SHP77 treated with DMSO at 0.1 percent for 48 hours (cell line): ENCODE measurements at regions not wholly inside any gene's neighbourhood (a gene's known extent, or its start where the extent isn't known, plus 50 kb on each side); places are given as distances from the start of the nearest gene placed in this dataset.

Source experiments
- DNase-seq: peaks from one replicate; lab custom pipeline; 2025; lab: John Stamatoyannopoulos, UW

- DNase-seq, result no peak
Measured at GRCh38 chr18:8458546-8459215, 150.6 kb upstream of the RAB12 start.

GRCh38 chr18:8460748-8461147 is 148.5 kb upstream of the RAB12 start:
- DNase-seq, result no peak

- DNase-seq, result no peak
Measured at GRCh38 chr18:8461544-8461943, 147.7 kb upstream of the RAB12 start.

- no peak for DNase-seq
Measured at GRCh38 chr18:8462651-8463185, 146.5 kb upstream of the RAB12 start.

- DNase-seq, result no peak
Measured at GRCh38 chr18:8463791-8464190, 145.4 kb upstream of the RAB12 start.

GRCh38 chr18:8468191-8468590 is 141.0 kb upstream of the RAB12 start:
- no peak for DNase-seq

- DNase-seq, result peak; percentile 15
Measured at GRCh38 chr18:8468921-8469335, 140.3 kb upstream of the RAB12 start.

- DNase-seq, result no peak
Measured at GRCh38 chr18:8469544-8470130, 139.6 kb upstream of the RAB12 start.

- no peak for DNase-seq
Measured at GRCh38 chr18:8471372-8471771, 137.9 kb upstream of the RAB12 start.

- no peak for DNase-seq
Measured at GRCh38 chr18:8474661-8475060, 134.6 kb upstream of the RAB12 start.

- no peak for DNase-seq
Measured at GRCh38 chr18:8477615-8478014, 131.6 kb upstream of the RAB12 start.

GRCh38 chr18:8478166-8478967 is 130.9 kb upstream of the RAB12 start:
- peak; percentile 37 for DNase-seq

- no peak for DNase-seq
Measured at GRCh38 chr18:8478968-8479370, 130.3 kb upstream of the RAB12 start.

GRCh38 chr18:8479789-8480188 is 129.4 kb upstream of the RAB12 start:
- DNase-seq, result no peak

- DNase-seq, result peak; percentile 28
Measured at GRCh38 chr18:8480506-8481328, 128.5 kb upstream of the RAB12 start.

- no peak for DNase-seq
Measured at GRCh38 chr18:8484951-8485350, 124.3 kb upstream of the RAB12 start.

GRCh38 chr18:8489761-8490160 is 119.5 kb upstream of the RAB12 start:
- no peak for DNase-seq

- DNase-seq, result no peak
Measured at GRCh38 chr18:8491516-8491915, 117.7 kb upstream of the RAB12 start.

- no peak for DNase-seq
Measured at GRCh38 chr18:8493141-8493540, 116.1 kb upstream of the RAB12 start.

- DNase-seq, result no peak
Measured at GRCh38 chr18:8496186-8496585, 113.1 kb upstream of the RAB12 start.

GRCh38 chr18:8498905-8499304 is 110.3 kb upstream of the RAB12 start:
- no peak for DNase-seq
